Activated T-cell treated with anti-CD3 and anti-CD28 coated beads, Interleukin-2, amount 50 U/mL, for 72 hours (primary cell): ENCODE measurements at regions not wholly inside any gene's neighbourhood (a gene's known extent, or its start where the extent isn't known, plus 50 kb on each side); places are given as distances from the start of the nearest gene placed in this dataset.
"Not testable (repeated sequence)": the region's sequence is repeated elsewhere in the genome, so short reads cannot be mapped to it uniquely, and the experiment has no call there.

ENCODE experiments used
- ATAC-seq, 2 donors: fragments of 150-1000 bp; cut with Tn5 transposase; replicated peaks in 1 of 2; 2 replicates each; pipeline ENCODE4 v1.10.0; 2021; ENCODE audit warnings: moderate library complexity in 2 of 2, mild to moderate bottlenecking in 1 of 2
- DNase-seq, 2 donors: peaks; one replicate each; pipeline ENCODE4 v3.0.0; 2021 to 2022; ENCODE audit warnings: mixed read lengths in 1 of 2
- H3K27ac Mint-ChIP-seq: one replicate; pipeline ENCODE4 v1.8.0; 2022; ENCODE audit warnings: mild to moderate bottlenecking, moderate library complexity, mixed read lengths
- H3K27me3 Mint-ChIP-seq: one replicate; pipeline ENCODE4 v1.8.0; 2022; ENCODE audit warnings: low read depth, mixed read lengths
- H3K36me3 Mint-ChIP-seq, 2 donors: one replicate each; pipeline ENCODE4 v1.8.0; 2022; ENCODE audit warnings: mixed read lengths in 2 of 2, mild to moderate bottlenecking in 1 of 2; ENCODE audit not compliant: insufficient read depth in 2 of 2
- H3K4me1 Mint-ChIP-seq: one replicate; pipeline ENCODE4 v1.8.0; 2022; ENCODE audit warnings: low read depth, mixed read lengths
- H3K4me3 Mint-ChIP-seq, 2 donors: one replicate each; pipeline ENCODE4 v1.8.0; 2022; ENCODE audit warnings: mild to moderate bottlenecking in 2 of 2, mixed read lengths in 2 of 2, moderate library complexity in 2 of 2
- H3K9me3 Mint-ChIP-seq, 2 donors: one replicate each; pipeline ENCODE4 v1.8.0; 2022; ENCODE audit warnings: mixed read lengths in 2 of 2

- no peak for ATAC-seq
- H3K4me1 Mint-ChIP-seq, result no peaks in the 10 kb centered on the region
Observed at GRCh38 chrX:121456315-121456714, 408.9 kb downstream of the GLUD2 start.

GRCh38 chrX:121457096-121457495 is 409.7 kb downstream of the GLUD2 start:
- peaks cover 6% of the 10 kb centered on the region for H3K27me3 Mint-ChIP-seq
- H3K4me1 Mint-ChIP-seq, result no peaks in the 10 kb centered on the region
- no peak for ATAC-seq
- no peak overlapping the region for H3K27ac Mint-ChIP-seq
- no peak for DNase-seq
- no peaks in the 10 kb centered on the region for H3K9me3 Mint-ChIP-seq
- no peaks in the 10 kb centered on the region for H3K36me3 Mint-ChIP-seq
- H3K4me3 Mint-ChIP-seq, result no peak overlapping the region

More at GRCh38 chrX:121456315-121456714, 408.9 kb downstream of the GLUD2 start:
- H3K36me3 Mint-ChIP-seq, result no peaks in the 10 kb centered on the region
- H3K4me3 Mint-ChIP-seq, result no peak overlapping the region
- DNase-seq, result no peak
- H3K9me3 Mint-ChIP-seq, result no peaks in the 10 kb centered on the region
- no peak overlapping the region for H3K27ac Mint-ChIP-seq
- peaks cover 6% of the 10 kb centered on the region for H3K27me3 Mint-ChIP-seq

GRCh38 chrX:121479406-121479805 is 432.0 kb downstream of the GLUD2 start:
- no peak for ATAC-seq
- DNase-seq, result no peak
- H3K4me1 Mint-ChIP-seq, result no peaks in the 10 kb centered on the region
- no peak overlapping the region for H3K27ac Mint-ChIP-seq
- H3K36me3 Mint-ChIP-seq, result no peaks in the 10 kb centered on the region
- peaks cover 0 to 1% of the 10 kb centered on the region in 2 donors for H3K9me3 Mint-ChIP-seq
- peaks cover 12% of the 10 kb centered on the region for H3K27me3 Mint-ChIP-seq
- H3K4me3 Mint-ChIP-seq, result no peak overlapping the region

GRCh38 chrX:121496966-121497365 is 449.6 kb downstream of the GLUD2 start:
- no peak overlapping the region for H3K4me3 Mint-ChIP-seq
- no peaks in the 10 kb centered on the region for H3K36me3 Mint-ChIP-seq

GRCh38 chrX:121504153-121504552 is 456.7 kb downstream of the GLUD2 start:
- H3K36me3 Mint-ChIP-seq, result no peaks in the 10 kb centered on the region
- H3K4me3 Mint-ChIP-seq, result no peak overlapping the region
- ATAC-seq (peak in 1 of 2 donors; percentile 32), DNase-seq (no peak)
- H3K9me3 Mint-ChIP-seq, result no peaks in the 10 kb centered on the region
- peaks cover 1% of the 10 kb centered on the region for H3K27me3 Mint-ChIP-seq
- no peaks in the 10 kb centered on the region for H3K4me1 Mint-ChIP-seq
- H3K27ac Mint-ChIP-seq, result no peak overlapping the region

More at GRCh38 chrX:121496966-121497365, 449.6 kb downstream of the GLUD2 start:
- ATAC-seq (no peak), DNase-seq (no peak)
- Mint-ChIP-seq H3K27me3 (peaks cover 29% of the 10 kb centered on the region), H3K9me3 (no peaks in the 10 kb centered on the region), H3K27ac (no peak overlapping the region), H3K4me1 (no peaks in the 10 kb centered on the region)

GRCh38 chrX:121546317-121546716 is 498.9 kb downstream of the GLUD2 start:
- ATAC-seq (no peak), DNase-seq (no peak)
- Mint-ChIP-seq H3K27ac (no peak overlapping the region), H3K4me3 (no peak overlapping the region), H3K9me3 (peaks cover 0 to 5% of the 10 kb centered on the region in 2 donors), H3K4me1 (no peaks in the 10 kb centered on the region), H3K36me3 (peaks cover 0 to 2% of the 10 kb centered on the region in 2 donors), H3K27me3 (peaks cover 24% of the 10 kb centered on the region)

GRCh38 chrX:121558886-121559285 is 511.5 kb downstream of the GLUD2 start:
- Mint-ChIP-seq H3K4me3 (no peak overlapping the region), H3K27ac (no peak overlapping the region), H3K36me3 (no peaks in the 10 kb centered on the region), H3K27me3 (peaks cover 30% of the 10 kb centered on the region), H3K9me3 (no peaks in the 10 kb centered on the region), H3K4me1 (no peaks in the 10 kb centered on the region)
- DNase-seq (no peak), ATAC-seq (no peak)

- no peaks in the 10 kb centered on the region for H3K9me3 Mint-ChIP-seq
- no peak overlapping the region for H3K4me3 Mint-ChIP-seq
- no peak for DNase-seq
- no peak for ATAC-seq
- H3K27me3 Mint-ChIP-seq, result peaks cover 25% of the 10 kb centered on the region
- H3K27ac Mint-ChIP-seq, result no peak overlapping the region
- no peaks in the 10 kb centered on the region for H3K36me3 Mint-ChIP-seq
- H3K4me1 Mint-ChIP-seq, result no peaks in the 10 kb centered on the region
Observed at GRCh38 chrX:121562616-121563015, 515.2 kb downstream of the GLUD2 start.

- peaks cover 2 to 4% of the 10 kb centered on the region in 2 donors for H3K9me3 Mint-ChIP-seq
- DNase-seq, result no peak
- H3K4me3 Mint-ChIP-seq, result no peak overlapping the region
- no peaks in the 10 kb centered on the region for H3K4me1 Mint-ChIP-seq
- no peak overlapping the region for H3K27ac Mint-ChIP-seq
- ATAC-seq, result no peak
- no peaks in the 10 kb centered on the region for H3K36me3 Mint-ChIP-seq
- H3K27me3 Mint-ChIP-seq, result peaks cover 19% of the 10 kb centered on the region
Observed at GRCh38 chrX:121569609-121570008, 522.2 kb downstream of the GLUD2 start.

- Mint-ChIP-seq H3K4me3 (no peak overlapping the region), H3K9me3 (peaks cover 2 to 4% of the 10 kb centered on the region in 2 donors), H3K4me1 (no peaks in the 10 kb centered on the region), H3K27me3 (peaks cover 17% of the 10 kb centered on the region), H3K36me3 (no peaks in the 10 kb centered on the region), H3K27ac (no peak overlapping the region)
- DNase-seq (no peak), ATAC-seq (no peak)
Observed at GRCh38 chrX:121570072-121570841, 522.8 kb downstream of the GLUD2 start.

- no peak overlapping the region for H3K4me3 Mint-ChIP-seq
- H3K9me3 Mint-ChIP-seq, result peaks cover 2 to 4% of the 10 kb centered on the region in 2 donors
- DNase-seq, result no peak
- peaks cover 17% of the 10 kb centered on the region for H3K27me3 Mint-ChIP-seq
- no peaks in the 10 kb centered on the region for H3K4me1 Mint-ChIP-seq
- no peaks in the 10 kb centered on the region for H3K36me3 Mint-ChIP-seq
- ATAC-seq, result no peak
- no peak overlapping the region for H3K27ac Mint-ChIP-seq
Observed at GRCh38 chrX:121571333-121571732, 523.9 kb downstream of the GLUD2 start.

- not testable (repeated sequence) for H3K27ac Mint-ChIP-seq, H3K4me3 Mint-ChIP-seq, H3K9me3 Mint-ChIP-seq, DNase-seq, H3K36me3 Mint-ChIP-seq, ATAC-seq, H3K4me1 Mint-ChIP-seq
- H3K27me3 Mint-ChIP-seq, result peaks cover 11% of the 10 kb centered on the region
Observed at GRCh38 chrX:121574384-121574783, 527.0 kb downstream of the GLUD2 start.

- Mint-ChIP-seq H3K36me3 (no peaks in the 10 kb centered on the region), H3K4me3 (no peak overlapping the region), H3K27ac (no peak overlapping the region), H3K4me1 (peaks cover 6% of the 10 kb centered on the region), H3K9me3 (peaks cover 0 to 2% of the 10 kb centered on the region in 2 donors), H3K27me3 (no peaks in the 10 kb centered on the region)
- peak in 1 of 2 donors; percentile 5 for ATAC-seq
- DNase-seq, result peak; percentile 10
Observed at GRCh38 chrX:121579016-121579760, 531.8 kb downstream of the GLUD2 start.
